Activated naive CD4-positive, alpha-beta T cell treated with Interleukin-2 at 50 U/mL for 16 hours (primary cell): ENCODE measurements at regions not wholly inside any gene's neighbourhood (a gene's known extent, or its start where the extent isn't known, plus 50 kb on each side); places are given as distances from the start of the nearest gene placed in this dataset.

Experiments used
- DNase-seq: peaks from one replicate; pipeline ENCODE4 v3.0.0-alpha.2; 2020

DNA sequence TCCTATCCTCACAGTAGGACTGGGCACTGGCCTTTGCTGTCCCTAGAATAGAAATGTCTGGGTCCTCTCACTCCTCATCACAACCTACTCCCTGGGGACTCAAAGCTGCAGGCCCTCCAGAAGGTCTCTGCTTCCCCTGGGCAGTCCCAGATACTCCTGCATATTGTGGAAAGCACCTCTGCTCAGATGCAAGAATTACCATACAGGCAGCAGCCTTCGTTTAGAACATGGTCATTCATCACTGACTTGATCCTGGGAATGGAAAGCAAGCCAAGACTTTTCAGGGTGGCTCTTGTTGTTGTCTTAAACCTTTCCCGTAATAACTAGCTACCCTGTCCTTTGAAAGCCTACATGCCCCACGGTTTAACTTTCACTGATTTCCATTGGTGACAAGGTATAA is 53.1 kb upstream of the NPAS2 start:
- no peak for DNase-seq

- DNase-seq: no peak
Measured at GRCh38 chr2:100767224-100767653, 52.7 kb upstream of the NPAS2 start.

DNA sequence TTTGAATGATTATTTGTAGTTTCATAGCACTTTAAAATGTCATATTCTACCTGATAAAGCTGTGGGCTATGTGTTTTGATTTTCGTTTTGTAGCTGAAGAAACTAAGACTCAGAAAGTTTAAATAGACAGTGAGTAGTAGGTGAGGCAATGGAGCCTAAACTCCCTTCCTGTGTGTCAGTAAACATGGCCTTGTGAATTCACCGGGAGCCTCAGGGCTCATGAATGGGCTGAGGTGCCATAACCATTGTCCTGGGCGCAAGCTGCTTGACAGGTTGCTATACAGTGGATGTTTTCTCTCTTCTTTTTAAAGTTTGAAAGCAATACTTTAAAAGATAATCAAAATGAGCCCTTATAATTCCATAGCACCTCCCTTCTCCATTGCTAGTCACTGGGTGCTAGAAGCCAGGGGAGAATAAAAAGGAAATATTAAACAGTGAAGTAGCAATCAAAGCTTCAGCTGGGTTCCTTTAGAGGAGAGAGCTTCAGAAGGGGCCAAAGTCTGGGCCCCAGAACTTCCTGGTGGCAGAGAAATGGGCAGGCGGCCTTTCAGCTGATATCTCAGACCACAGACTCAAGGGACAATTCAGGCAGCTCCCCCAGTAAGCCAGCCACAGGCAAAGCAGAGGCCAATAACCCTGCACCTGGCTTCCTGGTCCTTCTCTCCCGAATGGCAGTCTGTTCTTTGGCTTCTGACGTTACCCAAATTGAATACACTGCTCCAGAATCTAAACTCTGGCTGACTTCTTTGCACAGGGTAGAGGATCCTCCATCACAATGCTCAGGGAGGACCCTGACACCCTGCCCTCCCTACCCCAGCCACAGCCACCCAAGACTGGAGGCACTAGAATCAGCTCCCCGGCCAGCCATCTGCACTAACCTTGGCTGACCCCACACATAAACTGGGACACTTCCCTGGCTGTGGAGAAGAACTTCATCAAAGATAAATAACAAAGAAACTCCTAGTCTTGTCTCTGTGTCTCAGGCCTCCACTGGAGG is 51.8 kb upstream of the NPAS2 start:
- no peak for DNase-seq
